Effector memory CD4-positive, alpha-beta T cell (primary cell): ENCODE measurements at regions not wholly inside any gene's neighbourhood (a gene's known extent, or its start where the extent isn't known, plus 50 kb on each side); places are given as distances from the start of the nearest gene placed in this dataset.
"Not testable (repeated sequence)": the region's sequence is repeated elsewhere in the genome, so short reads cannot be mapped to it uniquely, and the experiment has no call there.

Experiments
- DNase-seq, 3 donors: peaks; one replicate each; pipeline ENCODE4 v3.0.0-alpha.2; 2020
- H3K27ac ChIP-seq: 2 replicates; pipeline ENCODE4 v1.7.0; 2013; ENCODE audit warnings: mild to moderate bottlenecking, low read length, moderate library complexity; ENCODE audit not compliant: insufficient read depth, poor library complexity, severe bottlenecking
- H3K27me3 ChIP-seq: replicated peaks from 2 replicates; pipeline ENCODE4 v1.7.0; 2013; ENCODE audit warnings: mild to moderate bottlenecking, low read length; ENCODE audit not compliant: insufficient read depth, control insufficient read depth, poor library complexity, severe bottlenecking
- H3K36me3 ChIP-seq: 2 replicates; pipeline ENCODE4 v1.7.0; 2013; ENCODE audit warnings: mild to moderate bottlenecking, low read length, moderate library complexity; ENCODE audit not compliant: control insufficient read depth, insufficient read depth
- H3K4me1 ChIP-seq: 2 replicates; pipeline ENCODE4 v1.7.0; 2013; ENCODE audit warnings: low read length, mild to moderate bottlenecking; ENCODE audit not compliant: control insufficient read depth, insufficient read depth, poor library complexity, severe bottlenecking
- H3K4me3 ChIP-seq: 2 replicates; pipeline ENCODE4 v1.7.0; 2013; ENCODE audit warnings: low read length, low read depth, mild to moderate bottlenecking; ENCODE audit not compliant: insufficient read depth, poor library complexity, severe bottlenecking
- H3K9me3 ChIP-seq: 2 replicates; pipeline ENCODE4 v1.7.0; 2013; ENCODE audit warnings: mild to moderate bottlenecking, low read length, moderate library complexity; ENCODE audit not compliant: control insufficient read depth

- H3K27me3 ChIP-seq = no peaks in the 10 kb centered on the region
- DNase-seq = no peak
These were observed 265.4 kb downstream of the FAM43A start for GRCh38 chr3:194950906-194951628.

GRCh38 chr3:194951629-194951920, 265.9 kb downstream of the FAM43A start:
- not testable (repeated sequence) for H3K4me1 ChIP-seq, H3K36me3 ChIP-seq, H3K27me3 ChIP-seq, DNase-seq, H3K27ac ChIP-seq, H3K4me3 ChIP-seq, H3K9me3 ChIP-seq

More at GRCh38 chr3:194950906-194951628, 265.4 kb downstream of the FAM43A start:
- Histone ChIP-seq H3K27ac (no peak overlapping the region), H3K36me3 (no peaks in the 10 kb centered on the region), H3K4me3 (no peak overlapping the region), H3K9me3 (no peaks in the 10 kb centered on the region), H3K4me1 (no peaks in the 10 kb centered on the region)

- no peak for DNase-seq
- no peak overlapping the region for H3K27ac ChIP-seq
- H3K36me3 ChIP-seq = no peaks in the 10 kb centered on the region
- H3K4me3 ChIP-seq = no peak overlapping the region
- H3K27me3 ChIP-seq = no peaks in the 10 kb centered on the region
- no peaks in the 10 kb centered on the region for H3K4me1 ChIP-seq
- no peaks in the 10 kb centered on the region for H3K9me3 ChIP-seq
These were observed 266.4 kb downstream of the FAM43A start for GRCh38 chr3:194951931-194952582.

GRCh38 chr3:194952841-194953241, 267.2 kb downstream of the FAM43A start:
- Histone ChIP-seq H3K4me1 (no peaks in the 10 kb centered on the region), H3K9me3 (no peaks in the 10 kb centered on the region), H3K27ac (no peak overlapping the region), H3K36me3 (no peaks in the 10 kb centered on the region), H3K27me3 (no peaks in the 10 kb centered on the region), H3K4me3 (no peak overlapping the region)
- DNase-seq = no peak

- H3K27ac ChIP-seq = no peak overlapping the region
These were observed 267.6 kb downstream of the FAM43A start for GRCh38 chr3:194953291-194953690.

GRCh38 chr3:194955546-194955945, 269.9 kb downstream of the FAM43A start:
- no peaks in the 10 kb centered on the region for H3K27me3 ChIP-seq
- H3K36me3 ChIP-seq = no peaks in the 10 kb centered on the region
- DNase-seq = no peak
- H3K4me1 ChIP-seq = no peaks in the 10 kb centered on the region
- no peaks in the 10 kb centered on the region for H3K9me3 ChIP-seq
- no peak overlapping the region for H3K4me3 ChIP-seq
- H3K27ac ChIP-seq = no peak overlapping the region

More at GRCh38 chr3:194953291-194953690, 267.6 kb downstream of the FAM43A start:
- no peaks in the 10 kb centered on the region for H3K9me3 ChIP-seq
- no peaks in the 10 kb centered on the region for H3K36me3 ChIP-seq
- no peaks in the 10 kb centered on the region for H3K27me3 ChIP-seq
- no peak for DNase-seq
- H3K4me3 ChIP-seq = no peak overlapping the region
- no peaks in the 10 kb centered on the region for H3K4me1 ChIP-seq

- no peak overlapping the region for H3K4me3 ChIP-seq
- H3K9me3 ChIP-seq = no peaks in the 10 kb centered on the region
- H3K4me1 ChIP-seq = no peaks in the 10 kb centered on the region
- no peaks in the 10 kb centered on the region for H3K36me3 ChIP-seq
- H3K27ac ChIP-seq = no peak overlapping the region
- H3K27me3 ChIP-seq = no peaks in the 10 kb centered on the region
- DNase-seq = no peak
These were observed 270.5 kb downstream of the FAM43A start for GRCh38 chr3:194955979-194956696.

- Histone ChIP-seq H3K36me3 (no peaks in the 10 kb centered on the region), H3K4me1 (no peaks in the 10 kb centered on the region), H3K4me3 (no peak overlapping the region), H3K9me3 (no peaks in the 10 kb centered on the region), H3K27ac (no peak overlapping the region), H3K27me3 (no peaks in the 10 kb centered on the region)
- no peak for DNase-seq
These were observed 271.2 kb downstream of the FAM43A start for GRCh38 chr3:194956697-194957396.

GRCh38 chr3:194957743-194958240, 272.1 kb downstream of the FAM43A start:
- H3K27ac ChIP-seq = no peak overlapping the region
- H3K36me3 ChIP-seq = no peaks in the 10 kb centered on the region
- no peaks in the 10 kb centered on the region for H3K9me3 ChIP-seq
- DNase-seq = no peak
- H3K4me1 ChIP-seq = no peaks in the 10 kb centered on the region
- H3K27me3 ChIP-seq = no peaks in the 10 kb centered on the region
- H3K4me3 ChIP-seq = no peak overlapping the region
